ENCODE measurements at regions not wholly inside any gene's neighbourhood (a gene's known extent, or its start where the extent isn't known, plus 50 kb on each side); places are given as distances from the start of the nearest gene placed in this dataset.

- H3K9me3 ChIP-seq = no peaks in the 10 kb centered on the region
- no peak for DNase-seq
Measured at GRCh38 chr20:4635781-4636180, 50.5 kb upstream of the PRNP start.

GRCh38 chr20:4635342-4635741 is 50.9 kb upstream of the PRNP start:
- no peaks in the 10 kb centered on the region for H3K9me3 ChIP-seq
- H3K36me3 ChIP-seq = no peaks in the 10 kb centered on the region
- DNase-seq (no peak), ATAC-seq (no peak)
- intact Hi-C loops (cut with DNase I) = no loop called here
- no peak overlapping the region for H3K27ac ChIP-seq
- TF ChIP-seq POLR2A (IDR thresholded peaks at IDR 0.05) (no peak), CTCF (IDR thresholded peaks at IDR 0.05) (no peak)
- H3K27me3 ChIP-seq = no peaks in the 10 kb centered on the region
- H3K4me3 ChIP-seq = no peak overlapping the region
- WGBS (ENCODE audit: insufficient coverage, low coverage, low lambda C conversion rate, missing lambda C conversion rate) = 40% methylated on average over 1 of the region's 1 CpG
- no peaks in the 10 kb centered on the region for H3K4me1 ChIP-seq

More at GRCh38 chr20:4635781-4636180, 50.5 kb upstream of the PRNP start:
- no peak for TF ChIP-seq CTCF (IDR thresholded peaks at IDR 0.05)
- no peak for TF ChIP-seq POLR2A (IDR thresholded peaks at IDR 0.05)
- ATAC-seq = no peak
- whole genome bisulfite sequencing (ENCODE audit: insufficient coverage, low coverage, low lambda C conversion rate, missing lambda C conversion rate) = 75% methylated on average over 3 of the region's 5 CpGs
- no peaks in the 10 kb centered on the region for H3K27me3 ChIP-seq
- intact Hi-C loops (cut with DNase I) = no loop called here
- no peaks in the 10 kb centered on the region for H3K36me3 ChIP-seq
- H3K4me1 ChIP-seq = no peaks in the 10 kb centered on the region
- H3K27ac ChIP-seq = no peak overlapping the region
- H3K4me3 ChIP-seq = no peak overlapping the region

- H3K27me3 ChIP-seq = no peaks in the 10 kb centered on the region
- H3K4me3 ChIP-seq = no peak overlapping the region
- DNase-seq (no peak), ATAC-seq (peak; percentile 33 to 66 (median 50))
- TF ChIP-seq POLR2A (IDR thresholded peaks at IDR 0.05) = no peak
- TF ChIP-seq CTCF (IDR thresholded peaks at IDR 0.05) = no peak
- no peak overlapping the region for H3K27ac ChIP-seq
- WGBS (ENCODE audit: insufficient coverage, low coverage, low lambda C conversion rate, missing lambda C conversion rate) = 39% methylated on average over 4 of the region's 4 CpGs
- H3K36me3 ChIP-seq = no peaks in the 10 kb centered on the region
- intact Hi-C loops (cut with DNase I) = no loop called here
- H3K9me3 ChIP-seq = no peaks in the 10 kb centered on the region
- no peaks in the 10 kb centered on the region for H3K4me1 ChIP-seq
Measured at GRCh38 chr20:4633780-4634179, 52.5 kb upstream of the PRNP start.

GRCh38 chr20:4633379-4633778 is 52.9 kb upstream of the PRNP start:
- Histone ChIP-seq H3K4me1 (no peaks in the 10 kb centered on the region), H3K4me3 (no peak overlapping the region), H3K27me3 (no peaks in the 10 kb centered on the region), H3K36me3 (no peaks in the 10 kb centered on the region), H3K9me3 (no peaks in the 10 kb centered on the region), H3K27ac (no peak overlapping the region)
- WGBS (ENCODE audit: insufficient coverage, low coverage, low lambda C conversion rate, missing lambda C conversion rate) = 53% methylated on average over 3 of the region's 3 CpGs
- no peak for ATAC-seq
- DNase-seq = no peak
- intact Hi-C loops (cut with DNase I) = no loop called here
- no peak for TF ChIP-seq POLR2A (IDR thresholded peaks at IDR 0.05)
- TF ChIP-seq CTCF (IDR thresholded peaks at IDR 0.05) = no peak

GRCh38 chr20:4632876-4633275 is 53.4 kb upstream of the PRNP start:
- Histone ChIP-seq H3K4me1 (no peaks in the 10 kb centered on the region), H3K27ac (no peak overlapping the region), H3K27me3 (no peaks in the 10 kb centered on the region), H3K4me3 (no peak overlapping the region), H3K36me3 (no peaks in the 10 kb centered on the region), H3K9me3 (no peaks in the 10 kb centered on the region)
- TF ChIP-seq CTCF (IDR thresholded peaks at IDR 0.05) = no peak
- no peak for TF ChIP-seq POLR2A (IDR thresholded peaks at IDR 0.05)
- intact Hi-C loops (cut with DNase I) = no loop called here
- 44% methylated on average over 2 of the region's 4 CpGs for WGBS (ENCODE audit: insufficient coverage, low coverage, low lambda C conversion rate, missing lambda C conversion rate)
- DNase-seq (no peak), ATAC-seq (peak in 2 of 4 donors; percentile 22 to 33)

All from right lobe of liver (tissue), 6 donors.